ENCODE measurements at regions not wholly inside any gene's neighbourhood (a gene's known extent, or its start where the extent isn't known, plus 50 kb on each side); places are given as distances from the start of the nearest gene placed in this dataset.

GRCh38 chr2:467101-467500 is 179.2 kb upstream of the ALKAL2 start:
- Mint-ChIP-seq H3K27ac (no peak overlapping the region), H3K4me1 (peaks cover 8% of the 10 kb centered on the region), H3K36me3 (ENCODE audit: low read depth) (no peaks in the 10 kb centered on the region), H3K9me3 (no peaks in the 10 kb centered on the region), H3K4me3 (peak overlapping the region in 1 of 3 experiments; percentile 81), H3K27me3 (ENCODE audit: low read depth) (peaks cover 40% of the 10 kb centered on the region)
- no peak for TF ChIP-seq CTCF (IDR thresholded peaks at IDR 0.05; ENCODE audit: unreplicated experiment in 3 of 3)

- TF ChIP-seq CTCF (IDR thresholded peaks at IDR 0.05; ENCODE audit: unreplicated experiment in 3 of 3), result no peak
- no peak overlapping the region for H3K4me3 Mint-ChIP-seq
- H3K9me3 Mint-ChIP-seq, result no peaks in the 10 kb centered on the region
- H3K27me3 Mint-ChIP-seq (ENCODE audit: low read depth), result peaks cover 36% of the 10 kb centered on the region
- peaks cover 20% of the 10 kb centered on the region for H3K4me1 Mint-ChIP-seq
- no peak overlapping the region for H3K27ac Mint-ChIP-seq
- H3K36me3 Mint-ChIP-seq (ENCODE audit: low read depth), result no peaks in the 10 kb centered on the region
Observed at GRCh38 chr2:464562-465309, 176.8 kb upstream of the ALKAL2 start.

- H3K27me3 Mint-ChIP-seq (ENCODE audit: low read depth), result peaks cover 22% of the 10 kb centered on the region
- no peak overlapping the region for H3K27ac Mint-ChIP-seq
- H3K9me3 Mint-ChIP-seq, result no peaks in the 10 kb centered on the region
- peaks cover 50% of the 10 kb centered on the region for H3K4me1 Mint-ChIP-seq
- no peaks in the 10 kb centered on the region for H3K36me3 Mint-ChIP-seq (ENCODE audit: low read depth)
- TF ChIP-seq CTCF (IDR thresholded peaks at IDR 0.05; ENCODE audit: unreplicated experiment in 3 of 3), result no peak
- H3K4me3 Mint-ChIP-seq, result no peak overlapping the region
Observed at GRCh38 chr2:460861-461260, 173.0 kb upstream of the ALKAL2 start.

- TF ChIP-seq CTCF (IDR thresholded peaks at IDR 0.05; ENCODE audit: unreplicated experiment in 3 of 3), result no peak
- Mint-ChIP-seq H3K27ac (no peak overlapping the region), H3K36me3 (ENCODE audit: low read depth) (no peaks in the 10 kb centered on the region), H3K27me3 (ENCODE audit: low read depth) (peaks cover 14% of the 10 kb centered on the region), H3K4me1 (peaks cover 54% of the 10 kb centered on the region), H3K9me3 (no peaks in the 10 kb centered on the region), H3K4me3 (no peak overlapping the region)
Observed at GRCh38 chr2:459931-460330, 172.0 kb upstream of the ALKAL2 start.

- Mint-ChIP-seq H3K4me3 (no peak overlapping the region), H3K27ac (no peak overlapping the region), H3K27me3 (ENCODE audit: low read depth) (peaks cover 11% of the 10 kb centered on the region), H3K36me3 (ENCODE audit: low read depth) (no peaks in the 10 kb centered on the region), H3K4me1 (peaks cover 58% of the 10 kb centered on the region), H3K9me3 (no peaks in the 10 kb centered on the region)
- no peak for TF ChIP-seq CTCF (IDR thresholded peaks at IDR 0.05; ENCODE audit: unreplicated experiment in 3 of 3)
Observed at GRCh38 chr2:458425-458815, 170.5 kb upstream of the ALKAL2 start.

- H3K27me3 Mint-ChIP-seq (ENCODE audit: low read depth), result peaks cover 11% of the 10 kb centered on the region
- H3K27ac Mint-ChIP-seq, result no peak overlapping the region
- peaks cover 61% of the 10 kb centered on the region for H3K4me1 Mint-ChIP-seq
- no peaks in the 10 kb centered on the region for H3K36me3 Mint-ChIP-seq (ENCODE audit: low read depth)
- no peak overlapping the region for H3K4me3 Mint-ChIP-seq
- TF ChIP-seq CTCF (IDR thresholded peaks at IDR 0.05; ENCODE audit: unreplicated experiment in 3 of 3), result no peak
- H3K9me3 Mint-ChIP-seq, result no peaks in the 10 kb centered on the region
Observed at GRCh38 chr2:457792-458424, 170.0 kb upstream of the ALKAL2 start.
